H9 (cell line): ENCODE measurements at regions not wholly inside any gene's neighbourhood (a gene's known extent, or its start where the extent isn't known, plus 50 kb on each side); places are given as distances from the start of the nearest gene placed in this dataset.

Experiments used
- DNase-seq: peaks from one replicate; pipeline ENCODE4 v3.0.0-alpha.2; 2017
- H2AFZ ChIP-seq: one replicate; pipeline ENCODE4 v1.6.1; 2013; ENCODE audit warnings: mild to moderate bottlenecking, low read length, control low read depth, moderate library complexity
- H2AK5ac ChIP-seq: 2 replicates; pipeline ENCODE4 v1.6.1; 2013; ENCODE audit warnings: low read length, control low read depth, mixed read lengths; ENCODE audit not compliant: insufficient read length
- H2BK120ac ChIP-seq: one replicate; pipeline ENCODE4 v1.6.1; 2013; ENCODE audit warnings: low read depth, mild to moderate bottlenecking, low read length, control low read depth, inconsistent platforms; ENCODE audit not compliant: poor library complexity, severe bottlenecking
- H2BK12ac ChIP-seq: 2 replicates; pipeline ENCODE4 v1.6.1; 2013; ENCODE audit warnings: low read length, control low read depth, mixed read lengths, low read depth; ENCODE audit not compliant: insufficient read length
- H2BK15ac ChIP-seq: 2 replicates; pipeline ENCODE4 v1.6.1; 2013; ENCODE audit warnings: low read depth, low read length, control low read depth
- H2BK20ac ChIP-seq: one replicate; pipeline ENCODE4 v1.6.1; 2013; ENCODE audit warnings: low read depth, mild to moderate bottlenecking, low read length, control low read depth, inconsistent platforms; ENCODE audit not compliant: poor library complexity, severe bottlenecking
- H2BK5ac ChIP-seq: 2 replicates; pipeline ENCODE4 v1.6.1; 2013; ENCODE audit warnings: low read length, control low read depth, mixed read lengths; ENCODE audit not compliant: insufficient read length
- H3K14ac ChIP-seq: 2 replicates; pipeline ENCODE4 v1.6.1; 2013; ENCODE audit warnings: low read length, control low read depth; ENCODE audit not compliant: insufficient read depth
- H3K18ac ChIP-seq: 2 replicates; pipeline ENCODE4 v1.6.1; 2013; ENCODE audit warnings: low read depth, mild to moderate bottlenecking, mixed read lengths, low read length, control low read depth; ENCODE audit not compliant: insufficient read length
- H3K23ac ChIP-seq: 2 replicates; pipeline ENCODE4 v1.6.1; 2013; ENCODE audit warnings: low read length, control low read depth, mixed read lengths, low read depth; ENCODE audit not compliant: insufficient read length
- H3K23me2 ChIP-seq: 2 replicates; pipeline ENCODE4 v1.6.1; 2013; ENCODE audit warnings: low read depth, mild to moderate bottlenecking, mixed read lengths, low read length, control low read depth; ENCODE audit not compliant: insufficient read length, poor library complexity, severe bottlenecking
- H3K27ac ChIP-seq: 2 replicates; pipeline ENCODE4 v1.5.1; 2013; ENCODE audit warnings: low read length, control low read depth, mixed read lengths, low read depth; ENCODE audit not compliant: insufficient read length
- H3K27me3 ChIP-seq: 2 replicates; pipeline ENCODE4 v1.6.1; 2013; ENCODE audit warnings: low read length, control low read depth, inconsistent platforms; ENCODE audit not compliant: insufficient read depth
- H3K4ac ChIP-seq: 2 replicates; pipeline ENCODE4 v1.6.1; 2013; ENCODE audit warnings: low read depth, mild to moderate bottlenecking, control low read depth, inconsistent platforms, low read length, moderate library complexity
- H3K4me1 ChIP-seq: 2 replicates; pipeline ENCODE4 v1.6.1; 2013; ENCODE audit warnings: low read length, control low read depth, inconsistent platforms; ENCODE audit not compliant: insufficient read depth
- H3K4me2 ChIP-seq: 2 replicates; pipeline ENCODE4 v1.6.1; 2013; ENCODE audit warnings: low read length, control low read depth, mixed read lengths; ENCODE audit not compliant: insufficient read length, insufficient read depth
- H3K56ac ChIP-seq: 2 replicates; pipeline ENCODE4 v1.6.1; 2013; ENCODE audit warnings: low read depth, mild to moderate bottlenecking, mixed read lengths, low read length, control low read depth; ENCODE audit not compliant: insufficient read length
- H3K79me1 ChIP-seq: 2 replicates; pipeline ENCODE4 v1.6.1; 2013; ENCODE audit warnings: low read depth, mild to moderate bottlenecking, moderate library complexity, low read length, control low read depth, inconsistent platforms; ENCODE audit not compliant: insufficient read depth, poor library complexity, severe bottlenecking
- H3K79me2 ChIP-seq: 2 replicates; pipeline ENCODE4 v1.6.1; 2013; ENCODE audit warnings: low read length, control low read depth, inconsistent platforms; ENCODE audit not compliant: insufficient read depth
- H3K9ac ChIP-seq: 2 replicates; pipeline ENCODE4 v1.6.1; 2013; ENCODE audit warnings: low read length, control low read depth, mixed read lengths; ENCODE audit not compliant: insufficient read length; ENCODE audit errors: extremely low read depth
- H3K9me3 ChIP-seq: one replicate; pipeline ENCODE4 v1.6.1; 2013; ENCODE audit warnings: low read depth, low read length, inconsistent platforms; ENCODE audit not compliant: control insufficient read depth
- H3T11ph ChIP-seq: one replicate; pipeline ENCODE4 v1.6.1; 2013; ENCODE audit warnings: mild to moderate bottlenecking, low read length, control low read depth, inconsistent platforms
- H4K20me1 ChIP-seq: one replicate; pipeline ENCODE4 v1.6.1; 2013; ENCODE audit not compliant: control insufficient read depth, insufficient read length, insufficient read depth
- H4K5ac ChIP-seq: 2 replicates; pipeline ENCODE4 v1.6.1; 2013; ENCODE audit warnings: low read depth, mild to moderate bottlenecking, mixed read lengths, low read length, control low read depth; ENCODE audit not compliant: insufficient read length
- H4K8ac ChIP-seq: replicated peaks from 2 replicates; pipeline ENCODE4 v1.6.1; 2013; ENCODE audit warnings: low read length, control low read depth, mixed read lengths, low read depth; ENCODE audit not compliant: insufficient read length
- H4K91ac ChIP-seq: 2 replicates; pipeline ENCODE4 v1.6.1; 2013; ENCODE audit warnings: low read depth, mild to moderate bottlenecking, moderate library complexity, mixed read lengths, low read length, control low read depth; ENCODE audit not compliant: insufficient read length
- H3K27ac Mint-ChIP-seq, 3 experiments: 2 replicates in 2 of 3; 3 replicates in 1 of 3; pipeline ENCODE4 v1.8.0; 2020 to 2021; ENCODE audit warnings: mixed read lengths in 3 of 3, mild to moderate bottlenecking in 1 of 3, moderate library complexity in 1 of 3
- H3K27me3 Mint-ChIP-seq: 2 replicates; pipeline ENCODE4 v1.8.0; 2021; ENCODE audit warnings: low read depth, mild to moderate bottlenecking, moderate library complexity, mixed read lengths
- H3K36me3 Mint-ChIP-seq, 3 experiments: 2 replicates in 2 of 3; 3 replicates in 1 of 3; pipeline ENCODE4 v1.8.0; 2020 to 2021; ENCODE audit warnings: low read depth in 3 of 3, mixed read lengths in 3 of 3; ENCODE audit not compliant: insufficient read depth in 1 of 3
- H3K4me1 Mint-ChIP-seq, 2 experiments: 2 replicates each; pipeline ENCODE4 v1.8.0; 2020; ENCODE audit warnings: mixed read lengths in 2 of 2
- H3K4me3 Mint-ChIP-seq, 2 experiments: 2 replicates in 1 of 2; 3 replicates in 1 of 2; pipeline ENCODE4 v1.8.0; 2020 to 2021; ENCODE audit warnings: mild to moderate bottlenecking in 2 of 2, mixed read lengths in 2 of 2, moderate library complexity in 1 of 2
- H3K9me3 Mint-ChIP-seq, 2 experiments: 2 replicates in 1 of 2; 3 replicates in 1 of 2; pipeline ENCODE4 v1.8.0; 2020; ENCODE audit warnings: mild to moderate bottlenecking in 2 of 2, mixed read lengths in 2 of 2, moderate library complexity in 1 of 2
- TF ChIP-seq, protein P1 (sequence below): fragments of 200-600 bp; sonication (generic); conservative IDR thresholded peaks from 3 replicates; pipeline ENCODE4 v1.8.0; 2021; ENCODE audit warnings: antibody characterized with exemption, mild to moderate bottlenecking

DNA sequence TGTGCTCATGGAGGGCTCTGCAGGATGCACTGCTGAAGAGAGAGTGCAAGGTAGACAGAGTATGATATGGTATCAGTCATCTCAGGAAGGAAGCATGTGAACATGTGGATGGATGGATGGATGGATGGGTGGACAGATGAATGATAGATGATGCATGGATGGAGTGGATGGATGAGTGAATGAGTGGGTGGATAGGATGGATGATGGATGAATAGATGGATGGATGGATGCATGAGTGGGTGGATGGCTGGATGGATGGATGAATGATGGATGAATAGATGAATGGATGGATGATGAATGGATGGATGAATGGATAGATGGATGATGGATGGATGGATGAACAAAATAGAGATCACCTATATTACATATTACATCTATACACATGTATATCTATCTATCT is 341.3 kb downstream of the DRD1 start:
- Mint-ChIP-seq H3K36me3 (no peaks in the 10 kb centered on the region), H3K27me3 (peaks cover 6% of the 10 kb centered on the region), H3K9me3 (no peaks in the 10 kb centered on the region), H3K4me1 (peaks cover 0 to 3% of the 10 kb centered on the region in 2 experiments; a peak in 2 of 4 replicates), H3K27ac (no peak overlapping the region), H3K4me3 (no peak overlapping the region)
- no peak overlapping the region for H4K5ac ChIP-seq
- H2BK12ac ChIP-seq = no peak overlapping the region
- no peak overlapping the region for H3K4ac ChIP-seq
- H3K23me2 ChIP-seq = no peaks in the 10 kb centered on the region
- TF ChIP-seq, protein P1, sequence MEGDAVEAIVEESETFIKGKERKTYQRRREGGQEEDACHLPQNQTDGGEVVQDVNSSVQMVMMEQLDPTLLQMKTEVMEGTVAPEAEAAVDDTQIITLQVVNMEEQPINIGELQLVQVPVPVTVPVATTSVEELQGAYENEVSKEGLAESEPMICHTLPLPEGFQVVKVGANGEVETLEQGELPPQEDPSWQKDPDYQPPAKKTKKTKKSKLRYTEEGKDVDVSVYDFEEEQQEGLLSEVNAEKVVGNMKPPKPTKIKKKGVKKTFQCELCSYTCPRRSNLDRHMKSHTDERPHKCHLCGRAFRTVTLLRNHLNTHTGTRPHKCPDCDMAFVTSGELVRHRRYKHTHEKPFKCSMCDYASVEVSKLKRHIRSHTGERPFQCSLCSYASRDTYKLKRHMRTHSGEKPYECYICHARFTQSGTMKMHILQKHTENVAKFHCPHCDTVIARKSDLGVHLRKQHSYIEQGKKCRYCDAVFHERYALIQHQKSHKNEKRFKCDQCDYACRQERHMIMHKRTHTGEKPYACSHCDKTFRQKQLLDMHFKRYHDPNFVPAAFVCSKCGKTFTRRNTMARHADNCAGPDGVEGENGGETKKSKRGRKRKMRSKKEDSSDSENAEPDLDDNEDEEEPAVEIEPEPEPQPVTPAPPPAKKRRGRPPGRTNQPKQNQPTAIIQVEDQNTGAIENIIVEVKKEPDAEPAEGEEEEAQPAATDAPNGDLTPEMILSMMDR = no peak
- H3K4me2 ChIP-seq = no peak overlapping the region
- no peak overlapping the region for H3K56ac ChIP-seq
- no peak overlapping the region for H3K18ac ChIP-seq
- no peak overlapping the region for H3K23ac ChIP-seq
- H3K27ac ChIP-seq = no peak overlapping the region
- no peak overlapping the region for H3K14ac ChIP-seq
- no peak overlapping the region for H4K91ac ChIP-seq
- no peak overlapping the region for H3K9ac ChIP-seq
- H2BK5ac ChIP-seq = no peak overlapping the region
- H3K9me3 ChIP-seq = no peaks in the 10 kb centered on the region
- no peak overlapping the region for H2BK15ac ChIP-seq
- H2AFZ ChIP-seq = no peak overlapping the region
- H3K79me1 ChIP-seq = no peaks in the 10 kb centered on the region
- DNase-seq = no peak
- no peaks in the 10 kb centered on the region for H3K4me1 ChIP-seq
- H3T11ph ChIP-seq = no peak overlapping the region
- no peaks in the 10 kb centered on the region for H3K27me3 ChIP-seq
- H4K8ac ChIP-seq = no peak overlapping the region
- H3K79me2 ChIP-seq = no peaks in the 10 kb centered on the region
- H2AK5ac ChIP-seq = no peak overlapping the region
- H2BK120ac ChIP-seq = no peak overlapping the region
- no peaks in the 10 kb centered on the region for H4K20me1 ChIP-seq
- H2BK20ac ChIP-seq = no peak overlapping the region
